GM12878 (cell line): ENCODE measurements at regions not wholly inside any gene's neighbourhood (a gene's known extent, or its start where the extent isn't known, plus 50 kb on each side); places are given as distances from the start of the nearest gene placed in this dataset.

Source experiments
- ATAC-seq: fragments of 200-7000 bp; cut with Tn5 transposase; 3 replicates; pipeline ENCODE4 v1.9.1; 2020; ENCODE audit warnings: mild to moderate bottlenecking, moderate library complexity
- BruUV-seq: library from RNA; stranded (reverse); fragments of 400-500 nt; replicated peaks from 2 replicates; lab custom pipeline; 2021; lab: Mats Ljungman, UMichigan
- CTCF ChIA-PET: fragments of 300-600 bp; sonication (Branson Sonifier 250); formaldehyde crosslinking; extraction: SDS; loops from one replicate; lab custom pipeline; 2021; ENCODE audit warnings: inconsistent platforms; lab: Yijun Ruan, JAX
- POLR2A ChIA-PET: fragments of 350-600 bp; formaldehyde crosslinking; extraction: SDS; loops from one replicate; lab custom pipeline; 2021; ENCODE audit warnings: inconsistent platforms; lab: Charles Lee
- RAD21 ChIA-PET: fragments of 300-600 bp; sonication (Branson Sonifier 250); formaldehyde crosslinking; loops from one replicate; lab custom pipeline; 2023; ENCODE audit warnings: antibody characterized with exemption; ENCODE audit not compliant: unreplicated experiment; lab: Charles Lee
- SMC1A ChIA-PET: fragments of 300-600 bp; sonication (Branson Sonifier 250); formaldehyde crosslinking; loops from one replicate; lab custom pipeline; 2023; ENCODE audit not compliant: unreplicated experiment, uncharacterized antibody; lab: Charles Lee
- DNase-seq: peaks from one replicate; pipeline ENCODE4 v3.0.0-alpha.2; 2011; ENCODE audit warnings: low read depth, low spot score
- FAIRE-seq: peaks from 3 replicates; lab custom pipeline; 2011; peaks lifted over from hg19 to GRCh38; lab: Jason Lieb, UNC
- H2AFZ ChIP-seq: 2 replicates; pipeline ENCODE4 v1.6.0; 2011; ENCODE audit warnings: low read depth, low read length, control low read depth; ENCODE audit not compliant: control insufficient read depth
- H3K27ac ChIP-seq: 2 replicates; pipeline ENCODE4 v1.5.1; 2011; ENCODE audit warnings: control low read depth; ENCODE audit not compliant: control insufficient read depth, insufficient read depth
- H3K27me3 ChIP-seq, 2 experiments: replicated peaks in 1 of 2; 2 replicates each; pipeline versions ENCODE4 v1.6.0 to v1.6.1; 2011; ENCODE audit warnings: low read length in 1 of 2; ENCODE audit not compliant: control insufficient read depth in 2 of 2, insufficient read depth in 2 of 2
- H3K36me3 ChIP-seq, 2 experiments: 2 replicates each; pipeline ENCODE4 v1.5.1; 2011; ENCODE audit warnings: low read length in 1 of 2; ENCODE audit not compliant: control insufficient read depth in 2 of 2, insufficient read depth in 2 of 2
- H3K4me1 ChIP-seq: 2 replicates; pipeline ENCODE4 v1.6.1; 2011; ENCODE audit warnings: mild to moderate bottlenecking, low read length, moderate library complexity, mixed read lengths; ENCODE audit not compliant: control insufficient read depth, insufficient read depth
- H3K4me2 ChIP-seq: 2 replicates; pipeline ENCODE4 v1.6.0; 2011; ENCODE audit warnings: control low read depth; ENCODE audit not compliant: control insufficient read depth, insufficient read depth
- H3K4me3 ChIP-seq: fragments of 200-600 bp; sonication (generic); 2 replicates; pipeline ENCODE4 v1.5.1; 2016
- H3K79me2 ChIP-seq: 2 replicates; pipeline ENCODE4 v1.6.0; 2011; ENCODE audit warnings: low read length; ENCODE audit not compliant: control insufficient read depth, insufficient read depth
- H3K9ac ChIP-seq: 2 replicates; pipeline ENCODE4 v1.8.0; 2011; ENCODE audit warnings: low read length, control low read depth, mixed read lengths; ENCODE audit not compliant: control insufficient read depth, insufficient read depth
- H3K9me3 ChIP-seq: replicated peaks from 3 replicates; pipeline ENCODE4 v1.5.1; 2011; ENCODE audit warnings: mild to moderate bottlenecking, low read length; ENCODE audit not compliant: control insufficient read depth, insufficient read depth
- H4K20me1 ChIP-seq: 2 replicates; pipeline ENCODE4 v1.6.0; 2011; ENCODE audit not compliant: control insufficient read depth, insufficient read depth
- BHLHE40 ChIP-seq, 2 experiments: fragments of 450-650 bp in 1 of 2; IDR thresholded peaks; 2 replicates each; pipeline ENCODE4 v1.6.1; 2011 to 2017; ENCODE audit warnings: low read depth in 2 of 2, borderline replicate concordance in 1 of 2, improper control_type of control experiment in 1 of 2, low read length in 1 of 2, mild to moderate bottlenecking in 1 of 2
- CEBPB ChIP-seq, 2 experiments: fragments of 150-350 bp in 1 of 2; IDR thresholded peaks; 2 replicates each; pipeline ENCODE4 v1.6.1; 2012 to 2014; ENCODE audit warnings: low read depth in 2 of 2, low read length in 2 of 2, borderline replicate concordance in 1 of 2, inconsistent platforms in 1 of 2
- EED ChIP-seq: sonication (generic); IDR thresholded peaks from 2 replicates; pipeline ENCODE4 v1.6.1; 2016; ENCODE audit warnings: antibody characterized with exemption, low read depth
- ESRRA ChIP-seq: IDR thresholded peaks from 2 replicates; pipeline ENCODE4 v1.6.1; 2012; ENCODE audit warnings: mild to moderate bottlenecking, low read length, improper control_type of control experiment
- FOXM1 ChIP-seq: IDR thresholded peaks from 2 replicates; pipeline ENCODE4 v1.6.1; 2012; ENCODE audit warnings: low read depth, mild to moderate bottlenecking, inconsistent platforms, low read length, moderate library complexity
- KLF5 ChIP-seq: fragments of 450-650 bp; IDR thresholded peaks from 2 replicates; pipeline ENCODE4 v1.6.1; 2014; ENCODE audit warnings: mild to moderate bottlenecking; ENCODE audit not compliant: partially characterized antibody
- NFIC ChIP-seq: IDR thresholded peaks from 2 replicates; pipeline ENCODE4 v1.6.1; 2012; ENCODE audit warnings: low read depth, mild to moderate bottlenecking, inconsistent platforms, low read length, moderate library complexity
- NFYB ChIP-seq: IDR thresholded peaks from 2 replicates; pipeline ENCODE4 v1.6.1; 2011; ENCODE audit warnings: low read depth, mild to moderate bottlenecking, low read length, improper control_type of control experiment, moderate library complexity; ENCODE audit not compliant: insufficient read depth
- RAD51 ChIP-seq: fragments of 450-650 bp; IDR thresholded peaks from 2 replicates; pipeline ENCODE4 v1.6.1; 2016; ENCODE audit warnings: moderate library complexity, mild to moderate bottlenecking, inconsistent platforms
- RCOR1 ChIP-seq: conservative IDR thresholded peaks from 2 replicates; pipeline ENCODE4 v1.6.1; 2012; ENCODE audit warnings: low read depth, low read length, improper control_type of control experiment
- SMAD5 ChIP-seq: IDR thresholded peaks from 2 replicates; pipeline ENCODE4 v1.6.1; 2016; ENCODE audit warnings: antibody characterized with exemption, low read depth
- ZNF24 ChIP-seq: fragments of 450-650 bp; IDR thresholded peaks from 2 replicates; pipeline ENCODE4 v1.6.1; 2017; ENCODE audit warnings: antibody characterized with exemption, mild to moderate bottlenecking
- WGBS: methylation state at CpG from one replicate; pipeline ENCODE4 v1.1.6; 2016; ENCODE audit warnings: low lambda C conversion rate; ENCODE audit not compliant: insufficient replicate concordance, insufficient coverage; ENCODE audit errors: missing lambda C conversion rate; 5-methylcytosine and 5-hydroxymethylcytosine counted together
- in situ Hi-C: fragments of 300-500 bp; cut with MboI; formaldehyde crosslinking; loops from 9 replicates; pipeline ENCODE4 v1.14.3; 2018; ENCODE audit warnings: mixed read lengths
- intact Hi-C: fragments of 100-400 bp; cut with micrococcal nuclease; formaldehyde crosslinking; loops from one replicate; pipeline ENCODE4 v1.14.2; 2022; ENCODE audit not compliant: unreplicated experiment
- TF ChIP-seq, protein P1 (sequence below): IDR thresholded peaks from 2 replicates; pipeline ENCODE4 v1.6.1; 2011; ENCODE audit warnings: mild to moderate bottlenecking, low read depth, low read length, moderate library complexity; ENCODE audit not compliant: insufficient replicate concordance

GRCh38 chr7:88516429-88516828, 209.7 kb upstream of the STEAP4 start:
- ChIA-PET SMC1A (interaction anchor here (1.0 kb wide), 1 partner anchor 312 kb away, joined by 3 read pairs; no protein-coding TSS in a partner anchor), POLR2A (no interaction called here), RAD21 (interaction anchor here (1.5 kb wide), 1 partner anchor 273 kb away, joined by 3 read pairs; no protein-coding TSS in a partner anchor), CTCF (no interaction called here)
- H3K4me3 ChIP-seq, result no peak overlapping the region
- no TSS peak for BruUV-seq
- no peaks in the 10 kb centered on the region for H3K9me3 ChIP-seq
- H3K9ac ChIP-seq, result no peak overlapping the region
- intact Hi-C loops (no loop called here), in situ Hi-C loops (no loop called here)
- FAIRE-seq, result no peak
- H3K27ac ChIP-seq, result no peak overlapping the region
- no peak overlapping the region for H3K4me2 ChIP-seq
- H3K79me2 ChIP-seq, result no peaks in the 10 kb centered on the region
- H2AFZ ChIP-seq, result no peak overlapping the region
- TF ChIP-seq RAD51 (no peak), FOXM1 (no peak), ZNF24 (no peak), KLF5 (no peak), EED (no peak), SMAD5 (no peak), NFYB (no peak), BHLHE40 (IDR thresholded peaks at IDR 0.05; ENCODE audit: borderline replicate concordance in 1 of 2, low read depth in 2 of 2, low read length in 1 of 2) (no peak), CEBPB (IDR thresholded peaks at IDR 0.05; ENCODE audit: borderline replicate concordance in 1 of 2, low read depth in 2 of 2, low read length in 2 of 2) (no peak), ESRRA (no peak), NFIC (no peak), RCOR1 (no peak)
- TF ChIP-seq, protein P1, sequence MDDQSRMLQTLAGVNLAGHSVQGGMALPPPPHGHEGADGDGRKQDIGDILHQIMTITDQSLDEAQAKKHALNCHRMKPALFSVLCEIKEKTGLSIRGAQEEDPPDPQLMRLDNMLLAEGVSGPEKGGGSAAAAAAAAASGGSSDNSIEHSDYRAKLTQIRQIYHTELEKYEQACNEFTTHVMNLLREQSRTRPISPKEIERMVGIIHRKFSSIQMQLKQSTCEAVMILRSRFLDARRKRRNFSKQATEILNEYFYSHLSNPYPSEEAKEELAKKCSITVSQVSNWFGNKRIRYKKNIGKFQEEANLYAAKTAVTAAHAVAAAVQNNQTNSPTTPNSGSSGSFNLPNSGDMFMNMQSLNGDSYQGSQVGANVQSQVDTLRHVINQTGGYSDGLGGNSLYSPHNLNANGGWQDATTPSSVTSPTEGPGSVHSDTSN, result no peak
- no peaks in the 10 kb centered on the region for H3K36me3 ChIP-seq
- WGBS, result 20% methylated on average over 1 of the region's 1 CpG
- no peak for ATAC-seq
- no peaks in the 10 kb centered on the region for H3K4me1 ChIP-seq
- no peaks in the 10 kb centered on the region for H3K27me3 ChIP-seq
- DNase-seq, result no peak
- H4K20me1 ChIP-seq, result no peaks in the 10 kb centered on the region
